ENCODE measurements at regions not wholly inside any gene's neighbourhood (a gene's known extent, or its start where the extent isn't known, plus 50 kb on each side); places are given as distances from the start of the nearest gene placed in this dataset.
"Not testable (repeated sequence)": the region's sequence is repeated elsewhere in the genome, so short reads cannot be mapped to it uniquely, and the experiment has no call there.

- DNase-seq (ENCODE audit: low spot score) = no peak
- TF ChIP-seq CTCF (IDR thresholded peaks at IDR 0.05; ENCODE audit: extremely low read depth, missing control alignments) = no peak
These were observed 323.0 kb downstream of the PLPP3 start for GRCh38 chr1:56256153-56257000.

- no peak for DNase-seq (ENCODE audit: low spot score)
- TF ChIP-seq CTCF (IDR thresholded peaks at IDR 0.05; ENCODE audit: extremely low read depth, missing control alignments) = no peak
These were observed 323.7 kb downstream of the PLPP3 start for GRCh38 chr1:56255516-56256152.

GRCh38 chr1:56254130-56254529, 325.2 kb downstream of the PLPP3 start:
- no peak for TF ChIP-seq CTCF (IDR thresholded peaks at IDR 0.05; ENCODE audit: extremely low read depth, missing control alignments)

GRCh38 chr1:56250809-56251208, 328.6 kb downstream of the PLPP3 start:
- no peak for DNase-seq (ENCODE audit: low spot score)
- TF ChIP-seq CTCF (IDR thresholded peaks at IDR 0.05; ENCODE audit: extremely low read depth, missing control alignments) = no peak

More at GRCh38 chr1:56254130-56254529, 325.2 kb downstream of the PLPP3 start:
- no peak for DNase-seq (ENCODE audit: low spot score)

- TF ChIP-seq CTCF (IDR thresholded peaks at IDR 0.05; ENCODE audit: extremely low read depth, missing control alignments) = no peak
- DNase-seq (ENCODE audit: low spot score) = no peak
These were observed 330.1 kb downstream of the PLPP3 start for GRCh38 chr1:56249234-56249633.

- DNase-seq (ENCODE audit: low spot score) = no peak
- TF ChIP-seq CTCF (IDR thresholded peaks at IDR 0.05; ENCODE audit: extremely low read depth, missing control alignments) = no peak
These were observed 331.2 kb downstream of the PLPP3 start for GRCh38 chr1:56248138-56248537.

GRCh38 chr1:56246726-56247125, 332.6 kb downstream of the PLPP3 start:
- DNase-seq (ENCODE audit: low spot score) = not testable (repeated sequence)

Measured in GM20000 (cell line).